PC-9 (cell line): ENCODE measurements at regions not wholly inside any gene's neighbourhood (a gene's known extent, or its start where the extent isn't known, plus 50 kb on each side); places are given as distances from the start of the nearest gene placed in this dataset.

ENCODE experiments used
- EZH2 ChIP-seq: fragments of 200-600 bp; sonication (generic); IDR thresholded peaks from 2 replicates; pipeline ENCODE4 v1.8.0; 2017; ENCODE audit warnings: antibody characterized with exemption, low read depth
- TF ChIP-seq, protein P1 (sequence below): fragments of 200-600 bp; sonication (generic); conservative IDR thresholded peaks from 2 replicates; pipeline ENCODE4 v1.6.1; 2017; ENCODE audit warnings: mixed run types, antibody characterized with exemption, mild to moderate bottlenecking, moderate library complexity

DNA sequence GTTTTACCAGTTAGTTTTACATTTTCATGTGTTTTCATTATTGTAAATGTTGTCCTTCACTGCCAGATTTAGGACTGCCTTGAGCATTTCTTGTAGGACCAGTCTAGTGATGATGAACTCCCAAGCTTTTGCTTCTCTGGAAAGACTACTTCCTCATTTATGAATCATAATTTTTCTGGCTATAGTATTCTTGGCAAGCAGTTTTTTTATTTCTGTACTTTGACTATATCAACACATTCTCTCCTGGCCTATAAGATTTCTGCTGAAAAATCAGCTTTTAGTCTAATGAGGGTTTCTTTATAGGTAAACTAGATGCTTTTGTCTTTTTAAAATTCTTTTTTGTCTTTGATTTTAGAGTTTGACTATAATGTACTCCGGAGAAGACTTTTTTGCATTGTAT lies 256.8 kb upstream of the GRAMD2B start:
- TF ChIP-seq, protein P1, sequence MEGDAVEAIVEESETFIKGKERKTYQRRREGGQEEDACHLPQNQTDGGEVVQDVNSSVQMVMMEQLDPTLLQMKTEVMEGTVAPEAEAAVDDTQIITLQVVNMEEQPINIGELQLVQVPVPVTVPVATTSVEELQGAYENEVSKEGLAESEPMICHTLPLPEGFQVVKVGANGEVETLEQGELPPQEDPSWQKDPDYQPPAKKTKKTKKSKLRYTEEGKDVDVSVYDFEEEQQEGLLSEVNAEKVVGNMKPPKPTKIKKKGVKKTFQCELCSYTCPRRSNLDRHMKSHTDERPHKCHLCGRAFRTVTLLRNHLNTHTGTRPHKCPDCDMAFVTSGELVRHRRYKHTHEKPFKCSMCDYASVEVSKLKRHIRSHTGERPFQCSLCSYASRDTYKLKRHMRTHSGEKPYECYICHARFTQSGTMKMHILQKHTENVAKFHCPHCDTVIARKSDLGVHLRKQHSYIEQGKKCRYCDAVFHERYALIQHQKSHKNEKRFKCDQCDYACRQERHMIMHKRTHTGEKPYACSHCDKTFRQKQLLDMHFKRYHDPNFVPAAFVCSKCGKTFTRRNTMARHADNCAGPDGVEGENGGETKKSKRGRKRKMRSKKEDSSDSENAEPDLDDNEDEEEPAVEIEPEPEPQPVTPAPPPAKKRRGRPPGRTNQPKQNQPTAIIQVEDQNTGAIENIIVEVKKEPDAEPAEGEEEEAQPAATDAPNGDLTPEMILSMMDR: no peak
- no peak for TF ChIP-seq EZH2
